GM12872 (cell line): ENCODE measurements at regions not wholly inside any gene's neighbourhood (a gene's known extent, or its start where the extent isn't known, plus 50 kb on each side); places are given as distances from the start of the nearest gene placed in this dataset.

Experiments
- TF ChIP-seq, protein P1 (sequence below): IDR thresholded peaks from 3 replicates; pipeline ENCODE4 v1.5.1; 2011; ENCODE audit warnings: low read depth, mild to moderate bottlenecking, low read length, moderate library complexity; ENCODE audit not compliant: insufficient read depth

- TF ChIP-seq, protein P1, sequence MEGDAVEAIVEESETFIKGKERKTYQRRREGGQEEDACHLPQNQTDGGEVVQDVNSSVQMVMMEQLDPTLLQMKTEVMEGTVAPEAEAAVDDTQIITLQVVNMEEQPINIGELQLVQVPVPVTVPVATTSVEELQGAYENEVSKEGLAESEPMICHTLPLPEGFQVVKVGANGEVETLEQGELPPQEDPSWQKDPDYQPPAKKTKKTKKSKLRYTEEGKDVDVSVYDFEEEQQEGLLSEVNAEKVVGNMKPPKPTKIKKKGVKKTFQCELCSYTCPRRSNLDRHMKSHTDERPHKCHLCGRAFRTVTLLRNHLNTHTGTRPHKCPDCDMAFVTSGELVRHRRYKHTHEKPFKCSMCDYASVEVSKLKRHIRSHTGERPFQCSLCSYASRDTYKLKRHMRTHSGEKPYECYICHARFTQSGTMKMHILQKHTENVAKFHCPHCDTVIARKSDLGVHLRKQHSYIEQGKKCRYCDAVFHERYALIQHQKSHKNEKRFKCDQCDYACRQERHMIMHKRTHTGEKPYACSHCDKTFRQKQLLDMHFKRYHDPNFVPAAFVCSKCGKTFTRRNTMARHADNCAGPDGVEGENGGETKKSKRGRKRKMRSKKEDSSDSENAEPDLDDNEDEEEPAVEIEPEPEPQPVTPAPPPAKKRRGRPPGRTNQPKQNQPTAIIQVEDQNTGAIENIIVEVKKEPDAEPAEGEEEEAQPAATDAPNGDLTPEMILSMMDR, result no peak
These were observed 353.2 kb downstream of the GPAM start for GRCh38 chr10:111830359-111830758.

- TF ChIP-seq, protein P1, result no peak
These were observed 352.5 kb downstream of the GPAM start for GRCh38 chr10:111831058-111831457.

DNA sequence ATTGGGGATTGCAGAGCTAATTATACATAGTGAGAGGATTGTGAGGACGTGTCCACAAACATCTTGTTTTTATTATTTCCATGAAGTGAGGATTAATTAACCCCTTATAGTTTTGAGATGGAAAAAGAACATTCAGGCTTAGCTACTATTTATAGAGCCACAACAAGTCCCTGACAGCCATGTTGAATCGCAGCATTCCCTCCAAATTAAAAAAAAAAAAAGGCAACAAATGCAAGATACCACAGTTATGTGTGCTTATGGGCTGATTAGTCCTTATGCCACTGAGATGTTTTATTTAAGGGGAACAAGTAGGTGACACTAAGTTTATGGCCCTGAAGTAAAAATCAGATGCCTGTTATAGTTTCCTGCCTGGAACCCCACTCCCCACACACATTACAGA is 350.3 kb downstream of the GPAM start:
- TF ChIP-seq, protein P1, result no peak

- TF ChIP-seq, protein P1, result no peak
These were observed 348.0 kb downstream of the GPAM start for GRCh38 chr10:111835574-111835973.

- TF ChIP-seq, protein P1, result no peak
These were observed 347.5 kb downstream of the GPAM start for GRCh38 chr10:111836064-111836463.

DNA sequence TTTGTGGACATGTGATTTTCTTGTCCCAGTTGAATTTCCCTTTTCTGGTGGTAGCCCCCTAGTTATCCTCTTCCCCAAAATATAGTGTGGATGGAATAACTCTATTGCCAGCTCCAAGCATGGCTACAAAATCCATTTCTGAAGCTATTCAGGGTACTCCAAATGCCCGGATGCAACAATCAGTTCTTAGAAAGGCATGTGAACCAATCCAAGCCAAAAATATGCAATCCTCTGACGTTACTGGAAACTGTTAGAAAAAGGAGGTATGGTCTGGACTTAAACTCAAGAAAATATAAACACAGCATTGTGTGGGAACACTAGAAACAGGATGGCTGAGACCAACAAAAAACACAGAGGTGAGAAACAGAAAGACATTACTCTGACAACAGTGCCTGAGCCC is 347.0 kb downstream of the GPAM start:
- TF ChIP-seq, protein P1, result no peak

DNA sequence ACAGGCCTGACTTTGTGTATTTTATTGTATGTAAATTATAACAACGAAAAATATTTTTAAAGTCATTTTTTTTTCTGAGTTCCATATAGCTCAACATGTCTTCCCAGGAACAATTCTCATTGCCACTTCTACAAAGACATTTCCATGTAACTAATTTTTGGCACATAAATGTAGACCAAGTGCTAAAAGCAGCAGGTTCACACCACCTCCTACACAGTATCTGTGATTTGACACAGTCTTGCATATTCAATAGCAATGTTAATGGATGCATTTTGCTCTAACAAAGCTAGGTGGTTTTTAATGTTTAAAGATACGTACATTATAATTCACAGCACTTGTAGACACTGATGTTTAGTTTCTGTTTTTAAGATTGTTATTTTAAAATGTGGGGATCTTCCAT is 346.5 kb downstream of the GPAM start:
- TF ChIP-seq, protein P1, result no peak

DNA sequence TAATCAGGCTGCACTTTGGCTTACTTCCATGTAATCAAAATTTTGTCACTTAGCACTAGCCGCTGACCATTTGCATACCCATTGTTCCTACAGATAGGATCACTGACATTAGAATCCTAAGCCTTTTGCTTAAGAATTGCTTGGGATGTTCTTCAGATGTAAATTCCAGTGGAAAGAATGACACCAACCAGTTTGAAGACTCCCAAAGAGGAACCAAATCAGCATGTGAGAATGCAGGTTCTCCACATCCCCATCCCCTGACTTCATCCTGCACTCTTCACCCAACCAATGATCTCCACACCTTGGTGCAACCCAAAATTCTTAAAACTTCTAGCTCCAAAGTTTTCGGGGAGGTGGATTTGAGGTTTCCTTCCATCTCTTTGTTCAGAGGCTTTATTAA is 345.6 kb downstream of the GPAM start:
- TF ChIP-seq, protein P1, result no peak
